K562 (cell line): ENCODE measurements at regions not wholly inside any gene's neighbourhood (a gene's known extent, or its start where the extent isn't known, plus 50 kb on each side); places are given as distances from the start of the nearest gene placed in this dataset.

Source experiments
- CEBPB ChIP-seq: fragments of 450-650 bp; IDR thresholded peaks from 2 replicates; pipeline ENCODE4 v1.6.1; 2016; ENCODE audit warnings: missing genetic modification characterization, missing compliant biosample characterization
- CTCFL ChIP-seq: IDR thresholded peaks from 2 replicates; pipeline ENCODE4 v1.6.1; 2011; ENCODE audit warnings: borderline replicate concordance, low read depth, mild to moderate bottlenecking, moderate library complexity, low read length; ENCODE audit not compliant: insufficient read depth, poor library complexity, severe bottlenecking
- HES1 ChIP-seq: fragments of 450-650 bp; IDR thresholded peaks from 2 replicates; pipeline ENCODE4 v1.6.1; 2016; ENCODE audit warnings: low read depth, mild to moderate bottlenecking, moderate library complexity
- HOXB6 ChIP-seq: fragments of 250-450 bp; sonication (Bioruptor Pico); IDR thresholded peaks from 2 replicates; pipeline ENCODE4 v1.5.1; 2022; ENCODE audit warnings: mild to moderate bottlenecking, borderline replicate concordance
- MYBL2 ChIP-seq, 2 experiments: fragments of 450-650 bp in 1 of 2; sonication (generic) in 1 of 2; formaldehyde crosslinking in 1 of 2; IDR thresholded peaks; 2 replicates each; pipeline versions ENCODE4 v1.6.1 to v1.8.1; 2017 to 2022; ENCODE audit warnings: borderline replicate concordance in 1 of 2, inconsistent platforms in 1 of 2, low read depth in 1 of 2, mild to moderate bottlenecking in 1 of 2, missing genetic modification reagents in 1 of 2, moderate library complexity in 1 of 2
- PHF21A ChIP-seq: fragments of 450-650 bp; IDR thresholded peaks from 2 replicates; pipeline ENCODE4 v1.6.1; 2017; ENCODE audit warnings: low read depth, borderline replicate concordance
- ZKSCAN1 ChIP-seq: fragments of 150-350 bp; IDR thresholded peaks from 2 replicates; pipeline ENCODE4 v1.6.1; 2016; ENCODE audit warnings: low read depth, low read length
- ZNF134 ChIP-seq: fragments of 250-450 bp; sonication (Bioruptor Pico); conservative IDR thresholded peaks from 2 replicates; pipeline ENCODE4 v1.4.0; 2020
- ZNF212 ChIP-seq: fragments of 450-650 bp; formaldehyde crosslinking; IDR thresholded peaks from 2 replicates; pipeline ENCODE4 v1.4.0; 2020; ENCODE audit warnings: mild to moderate bottlenecking
- ZNF239 ChIP-seq: fragments of 250-450 bp; sonication (Bioruptor Pico); IDR thresholded peaks from 2 replicates; pipeline ENCODE4 v1.4.0; 2020; ENCODE audit warnings: mild to moderate bottlenecking
- ZNF740 ChIP-seq, 3 experiments: fragments of 200-800 bp in 1 of 3; sonication (Bioruptor generic) in 1 of 3; sonication (generic) in 1 of 3; formaldehyde crosslinking in 1 of 3; IDR thresholded peaks; 2 replicates each; pipeline versions ENCODE4 v1.6.1 to v1.8.0; 2016 to 2022; ENCODE audit warnings: mild to moderate bottlenecking in 2 of 3, missing compliant biosample characterization in 2 of 3, missing genetic modification characterization in 2 of 3, missing genetic modification reagents in 1 of 3

- no peak for TF ChIP-seq CTCFL
- no peak for TF ChIP-seq ZNF134 (CRISPR knock-in tag)
- TF ChIP-seq ZNF740 (CRISPR knock-in tag; IDR thresholded peaks at IDR 0.05): no peak
- TF ChIP-seq ZNF740 (tag; IDR thresholded peaks at IDR 0.05): no peak
- no peak for TF ChIP-seq HOXB6
- no peak for TF ChIP-seq CEBPB
- TF ChIP-seq ZNF212 (CRISPR knock-in tag): no peak
- no peak for TF ChIP-seq PHF21A
- TF ChIP-seq MYBL2 (IDR thresholded peaks at IDR 0.05; ENCODE audit: low read depth): no peak
- TF ChIP-seq MYBL2 (CRISPR knock-in tag; IDR thresholded peaks at IDR 0.05; ENCODE audit: borderline replicate concordance): no peak
- TF ChIP-seq ZKSCAN1: no peak
- no peak for TF ChIP-seq ZNF239 (CRISPR knock-in tag)
- TF ChIP-seq HES1: no peak
Observed at GRCh38 chr20:40082436-40082835, 606.6 kb downstream of the MAFB start (continued).
